LNCAP (cell line): ENCODE measurements at regions not wholly inside any gene's neighbourhood (a gene's known extent, or its start where the extent isn't known, plus 50 kb on each side); places are given as distances from the start of the nearest gene placed in this dataset.

Experiments
- TF ChIP-seq, protein P1 (sequence below): fragments of 450-650 bp; IDR thresholded peaks from 2 replicates; pipeline ENCODE4 v1.5.1; 2017; ENCODE audit warnings: mild to moderate bottlenecking

DNA sequence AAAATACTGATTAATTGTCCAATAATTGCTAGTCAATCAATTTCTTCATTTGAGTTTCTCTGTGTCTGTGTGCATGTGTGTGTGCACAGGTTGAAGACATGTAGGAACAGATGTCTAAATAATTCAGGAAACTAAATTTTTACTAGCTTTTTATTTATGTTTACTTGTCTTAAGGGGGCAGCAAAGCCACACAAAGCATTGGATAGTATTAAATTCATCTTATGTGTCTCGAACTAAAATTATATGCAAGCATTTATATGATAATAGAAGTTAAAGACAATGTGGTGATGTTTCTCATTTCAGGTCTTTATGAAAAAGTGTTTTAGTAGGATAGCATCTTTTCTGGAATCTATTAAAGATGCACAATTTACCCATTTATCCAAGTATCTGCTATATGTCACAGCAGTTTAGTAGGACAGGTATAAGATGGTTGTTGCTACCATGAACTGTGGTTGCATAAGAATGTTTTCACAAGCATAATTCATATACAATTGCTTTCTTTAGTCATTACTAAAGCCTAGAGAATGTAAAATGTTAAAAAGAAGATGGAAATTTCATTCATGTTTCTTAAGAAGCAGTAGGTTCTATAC, 784.6 kb upstream of the NUDT12 start:
- TF ChIP-seq, protein P1, sequence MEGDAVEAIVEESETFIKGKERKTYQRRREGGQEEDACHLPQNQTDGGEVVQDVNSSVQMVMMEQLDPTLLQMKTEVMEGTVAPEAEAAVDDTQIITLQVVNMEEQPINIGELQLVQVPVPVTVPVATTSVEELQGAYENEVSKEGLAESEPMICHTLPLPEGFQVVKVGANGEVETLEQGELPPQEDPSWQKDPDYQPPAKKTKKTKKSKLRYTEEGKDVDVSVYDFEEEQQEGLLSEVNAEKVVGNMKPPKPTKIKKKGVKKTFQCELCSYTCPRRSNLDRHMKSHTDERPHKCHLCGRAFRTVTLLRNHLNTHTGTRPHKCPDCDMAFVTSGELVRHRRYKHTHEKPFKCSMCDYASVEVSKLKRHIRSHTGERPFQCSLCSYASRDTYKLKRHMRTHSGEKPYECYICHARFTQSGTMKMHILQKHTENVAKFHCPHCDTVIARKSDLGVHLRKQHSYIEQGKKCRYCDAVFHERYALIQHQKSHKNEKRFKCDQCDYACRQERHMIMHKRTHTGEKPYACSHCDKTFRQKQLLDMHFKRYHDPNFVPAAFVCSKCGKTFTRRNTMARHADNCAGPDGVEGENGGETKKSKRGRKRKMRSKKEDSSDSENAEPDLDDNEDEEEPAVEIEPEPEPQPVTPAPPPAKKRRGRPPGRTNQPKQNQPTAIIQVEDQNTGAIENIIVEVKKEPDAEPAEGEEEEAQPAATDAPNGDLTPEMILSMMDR = peak; percentile 44

DNA sequence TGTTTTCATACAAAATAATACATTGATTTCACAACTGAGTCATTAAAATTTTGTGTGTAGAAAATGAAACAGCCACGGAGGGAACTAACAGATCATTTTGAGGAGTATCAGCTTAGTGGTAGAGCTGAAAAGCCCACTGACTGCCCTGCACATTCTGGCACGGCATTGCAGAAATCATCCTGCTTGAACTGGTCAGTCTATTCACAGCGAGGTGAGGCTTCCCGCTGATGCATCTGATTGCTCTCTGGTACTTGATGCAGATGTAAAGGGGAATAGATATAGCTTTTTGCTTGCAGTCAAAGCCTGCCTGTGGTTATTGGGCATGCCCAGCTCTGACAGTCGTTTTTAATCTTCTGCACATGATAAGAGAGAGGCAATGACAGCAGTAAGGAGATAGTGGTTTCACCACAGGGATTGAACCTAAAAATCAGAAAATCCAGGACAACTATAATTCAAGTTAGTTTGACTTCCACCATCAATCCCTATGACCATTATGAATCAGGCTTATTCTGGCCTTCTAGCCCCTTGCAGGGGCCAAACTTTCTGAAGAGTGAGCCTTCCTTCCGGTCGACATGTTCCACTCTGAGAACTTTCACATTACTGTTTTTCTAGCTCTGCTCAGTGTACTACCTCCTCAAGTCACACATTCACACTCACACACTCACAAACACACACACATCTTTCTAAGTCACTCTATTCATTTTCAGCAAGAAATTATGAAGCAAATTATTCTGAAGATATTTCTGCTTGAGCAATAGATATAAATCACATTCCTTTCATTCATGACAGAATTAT, 782.8 kb upstream of the NUDT12 start:
- TF ChIP-seq, protein P1 = no peak

DNA sequence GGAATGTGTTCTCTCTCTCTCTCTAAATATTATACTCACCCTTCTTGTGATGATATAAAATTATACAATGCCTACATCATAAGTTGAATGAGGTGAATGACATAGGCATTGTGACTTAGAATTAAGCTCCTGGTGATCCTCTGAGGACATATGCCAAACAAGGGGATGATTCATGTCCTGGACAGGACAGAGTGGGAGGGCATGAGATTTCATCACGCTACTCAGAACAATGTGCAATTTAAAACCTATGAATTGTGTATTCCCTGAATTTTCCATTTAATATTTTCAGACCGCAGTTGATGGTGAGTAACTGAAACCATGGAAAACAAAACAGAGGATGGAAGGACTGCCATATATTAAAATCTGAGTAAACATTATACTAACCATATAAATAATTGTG, 782.2 kb upstream of the NUDT12 start:
- TF ChIP-seq, protein P1 = no peak

DNA sequence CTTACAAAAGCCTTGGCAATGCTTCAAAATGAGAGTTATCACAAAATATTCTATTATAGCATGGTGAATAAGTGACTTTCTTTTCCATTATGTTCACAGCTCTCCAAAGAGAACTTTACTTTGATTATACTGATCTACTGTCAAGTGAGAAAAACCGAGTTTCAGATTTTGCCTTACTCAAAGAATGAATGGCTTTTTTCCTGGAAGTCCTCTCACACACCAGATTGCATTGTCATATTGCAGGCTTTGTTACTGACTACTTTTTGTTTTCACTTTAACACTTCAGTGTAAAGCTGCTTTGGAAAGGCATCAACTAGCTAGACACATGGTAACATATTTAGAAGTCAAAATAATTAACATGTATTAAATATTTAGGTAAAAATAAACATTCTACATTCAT, 765.2 kb upstream of the NUDT12 start:
- TF ChIP-seq, protein P1 = no peak

DNA sequence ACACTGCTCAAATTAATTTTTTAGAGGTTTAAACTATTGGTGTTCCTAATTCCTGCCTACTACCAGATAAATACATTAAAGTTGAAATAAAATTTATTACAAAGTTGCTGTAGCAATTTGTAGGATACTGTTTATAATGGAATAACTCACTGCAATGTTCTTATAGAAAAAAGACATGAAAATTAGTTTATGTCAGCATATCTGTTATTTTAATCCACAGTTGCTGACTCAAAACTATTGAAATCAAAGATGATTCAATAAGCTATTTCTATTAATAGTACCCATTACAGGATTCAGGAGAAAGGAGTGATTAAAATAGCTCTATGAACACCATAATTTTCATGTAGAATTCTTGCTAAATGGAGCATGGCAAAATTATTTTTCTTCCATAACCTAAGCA, 764.4 kb upstream of the NUDT12 start:
- TF ChIP-seq, protein P1 = no peak

DNA sequence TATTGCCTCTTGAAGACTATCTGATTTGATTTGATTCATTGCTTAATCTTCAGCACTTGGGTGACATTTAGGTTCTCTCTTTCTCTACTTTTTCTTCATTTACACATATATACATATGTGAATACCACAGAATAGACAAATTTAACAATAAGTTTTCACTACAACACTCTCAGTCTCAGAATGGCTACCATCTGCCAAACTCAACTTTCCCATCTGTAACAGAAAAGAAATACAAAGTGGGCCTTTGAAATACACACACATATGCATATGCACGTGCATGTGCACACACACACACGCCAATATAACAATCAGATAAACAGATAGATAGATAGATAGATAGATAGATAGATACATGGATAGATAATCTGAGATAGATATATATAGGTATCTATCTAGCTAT, 762.8 kb upstream of the NUDT12 start:
- TF ChIP-seq, protein P1 = no peak

DNA sequence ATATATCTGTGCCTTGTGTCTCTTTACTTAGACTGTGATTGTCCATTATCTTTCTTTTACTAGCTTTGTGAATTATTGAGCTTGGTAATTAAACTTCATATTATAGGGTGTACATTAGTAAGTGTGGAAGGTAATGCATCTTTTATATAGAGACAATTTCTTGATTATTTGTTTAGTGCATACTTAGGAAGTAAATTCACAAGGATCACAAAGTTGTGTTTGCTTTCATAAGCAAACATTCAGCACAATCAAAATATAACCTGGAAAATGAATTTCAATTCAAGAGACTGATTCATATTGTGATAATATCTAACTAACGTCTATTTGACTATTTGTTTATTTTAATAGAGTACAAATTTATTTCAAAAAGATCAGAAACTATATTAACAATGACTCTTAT, 749.9 kb upstream of the NUDT12 start:
- TF ChIP-seq, protein P1 = no peak
